ENCODE measurements at regions not wholly inside any gene's neighbourhood (a gene's known extent, or its start where the extent isn't known, plus 50 kb on each side); places are given as distances from the start of the nearest gene placed in this dataset.

- Mint-ChIP-seq H3K4me1 (peaks cover 29% of the 10 kb centered on the region), H3K36me3 (no peaks in the 10 kb centered on the region), H3K4me3 (no peak overlapping the region), H3K9me3 (no peaks in the 10 kb centered on the region), H3K27me3 (ENCODE audit: low read depth) (no peaks in the 10 kb centered on the region), H3K27ac (no peak overlapping the region)
- no peak for ATAC-seq
- POLR2A ChIA-PET: no interaction called here
- no peak for DNase-seq (ENCODE audit: low spot score)
- TF ChIP-seq MYBL2 (CRISPR knock-in tag; IDR thresholded peaks at IDR 0.05) (no peak), PREB (CRISPR knock-in tag; IDR thresholded peaks at IDR 0.05; ENCODE audit: borderline replicate concordance) (no peak), PRDM15 (CRISPR knock-in tag; IDR thresholded peaks at IDR 0.05) (no peak), ESRRA (CRISPR knock-in tag; IDR thresholded peaks at IDR 0.05; ENCODE audit: borderline replicate concordance) (no peak), ZNF512 (CRISPR knock-in tag; IDR thresholded peaks at IDR 0.05; ENCODE audit: borderline replicate concordance) (no peak), FOXP1 (CRISPR knock-in tag; IDR thresholded peaks at IDR 0.05; ENCODE audit: borderline replicate concordance) (no peak), ZNF281 (CRISPR knock-in tag; IDR thresholded peaks at IDR 0.05) (no peak), OVOL2 (CRISPR knock-in tag; IDR thresholded peaks at IDR 0.05; ENCODE audit: borderline replicate concordance) (no peak), SP1 (CRISPR knock-in tag; conservative IDR thresholded peaks at IDR 0.05) (no peak), TEAD4 (CRISPR knock-in tag; IDR thresholded peaks at IDR 0.05) (no peak), CREB1 (CRISPR knock-in tag; IDR thresholded peaks at IDR 0.05) (no peak), ZNF423 (CRISPR knock-in tag; IDR thresholded peaks at IDR 0.05) (no peak), ZBTB21 (CRISPR knock-in tag; IDR thresholded peaks at IDR 0.05; ENCODE audit: borderline replicate concordance) (no peak), ATF6 (CRISPR knock-in tag; IDR thresholded peaks at IDR 0.05) (no peak), CREM (CRISPR knock-in tag; IDR thresholded peaks at IDR 0.05) (no peak), NFE2L1 (CRISPR knock-in tag; IDR thresholded peaks at IDR 0.05) (no peak), MAX (CRISPR knock-in tag; IDR thresholded peaks at IDR 0.05) (no peak)
- CTCF ChIA-PET: no interaction called here
Observed at GRCh38 chr1:70892930-70893329, 154.7 kb downstream of the PTGER3 start.

All from WTC11 (cell line).